Mucosa of descending colon (tissue), 3 donors: ENCODE measurements at regions not wholly inside any gene's neighbourhood (a gene's known extent, or its start where the extent isn't known, plus 50 kb on each side); places are given as distances from the start of the nearest gene placed in this dataset.

Experiments used
- ATAC-seq: fragments of 200-7000 bp; cut with Tn5 transposase; one replicate; pipeline ENCODE4 v1.9.1; 2020; ENCODE audit warnings: mild to moderate bottlenecking, moderate library complexity
- DNase-seq, 3 donors: peaks; one replicate each; pipeline ENCODE4 v3.0.0-alpha.2; 2020
- H3K36me3 ChIP-seq: fragments of 200-600 bp; one replicate; pipeline ENCODE4 v1.8.0; 2021; ENCODE audit warnings: low read depth, mild to moderate bottlenecking
- H3K4me1 ChIP-seq: fragments of 200-600 bp; one replicate; pipeline ENCODE4 v1.8.0; 2021; ENCODE audit warnings: low read depth, mild to moderate bottlenecking
- H3K4me3 ChIP-seq: fragments of 200-600 bp; one replicate; pipeline ENCODE4 v1.8.0; 2021; ENCODE audit warnings: mild to moderate bottlenecking
- H3K9me3 ChIP-seq: fragments of 200-600 bp; one replicate; pipeline ENCODE4 v1.8.0; 2021; ENCODE audit warnings: mild to moderate bottlenecking
- CTCF ChIP-seq: fragments of 200-600 bp; IDR thresholded peaks from one replicate; pipeline ENCODE4 v1.8.0; 2022; ENCODE audit warnings: antibody characterized with exemption, mild to moderate bottlenecking
- intact Hi-C, 2 donors: fragments of 100-400 bp; cut with DNase I in 1 of 2; cut with micrococcal nuclease in 1 of 2; formaldehyde crosslinking; loops; one replicate each; pipeline versions ENCODE4 v1.11.0 to v1.11.1; 2022; cut with DNase I, micrococcal nuclease
- donor health status: DM: no; HTN: no; CAD: no; lungs with moderate emphysema.
- donor health status: DM: no; HTN: no; CAD: no.
- donor health status: DM: no; HTN: yes; CAD: no.

DNA sequence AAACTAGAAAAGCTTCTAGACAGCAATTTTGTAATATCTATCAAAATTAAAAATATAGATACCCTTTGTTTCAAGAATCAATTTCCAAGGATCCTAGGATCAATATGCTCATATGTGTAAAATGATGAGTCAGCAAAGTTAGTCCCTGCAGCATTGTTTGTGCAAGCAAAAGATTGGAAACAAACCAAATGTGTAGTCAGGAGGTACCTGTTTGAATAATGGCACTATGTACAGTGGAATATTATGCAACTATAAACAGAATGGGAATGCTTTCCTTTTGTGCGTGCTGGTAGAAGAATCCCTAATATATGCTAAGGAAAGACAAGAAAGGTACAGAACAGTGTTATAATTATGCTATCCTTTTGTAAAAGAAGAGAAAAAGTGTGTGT, 58.5 kb upstream of the PJA2 start:
- H3K36me3 ChIP-seq = no peaks in the 10 kb centered on the region
- no peak overlapping the region for H3K4me3 ChIP-seq
- DNase-seq (no peak), ATAC-seq (peak; percentile 31)
- intact Hi-C loops = no loop called here
- no peak for TF ChIP-seq CTCF
- H3K9me3 ChIP-seq = no peaks in the 10 kb centered on the region
- H3K4me1 ChIP-seq = peaks cover 3% of the 10 kb centered on the region

DNA sequence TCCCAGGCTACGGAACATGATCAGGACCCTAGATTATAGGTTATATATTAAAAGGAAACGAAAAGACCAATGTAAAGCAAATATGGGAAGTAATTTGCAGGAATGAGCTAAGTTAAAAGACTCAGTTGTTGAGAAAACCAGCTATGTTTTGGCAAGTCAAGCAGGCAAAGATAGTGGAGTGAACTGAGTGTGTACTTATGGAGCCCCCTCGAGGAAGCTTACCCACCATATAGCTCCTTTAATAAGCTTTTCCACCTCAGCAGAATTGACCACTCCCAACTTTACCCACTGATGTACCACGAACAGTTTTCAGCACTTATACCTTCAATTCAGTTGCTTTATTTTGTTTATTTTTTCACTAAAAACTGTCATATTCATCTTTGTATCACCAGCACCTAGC, 57.3 kb upstream of the PJA2 start:
- intact Hi-C loops = no loop called here
- no peak for ATAC-seq
- H3K4me1 ChIP-seq = peaks cover 3% of the 10 kb centered on the region
- no peaks in the 10 kb centered on the region for H3K9me3 ChIP-seq
- no peaks in the 10 kb centered on the region for H3K36me3 ChIP-seq
- no peak overlapping the region for H3K4me3 ChIP-seq
- no peak for TF ChIP-seq CTCF
- no peak for DNase-seq
